Lung (tissue), 11 donors: ENCODE measurements at regions not wholly inside any gene's neighbourhood (a gene's known extent, or its start where the extent isn't known, plus 50 kb on each side); places are given as distances from the start of the nearest gene placed in this dataset.

Source experiments
- ATAC-seq: fragments of 200-7000 bp; cut with Tn5 transposase; one replicate; pipeline ENCODE4 v1.9.1; 2020; ENCODE audit warnings: moderate number of reproducible peaks; ENCODE audit not compliant: insufficient read depth, low FRiP score
- DNase-seq, 3 donors: peaks; one replicate each; pipeline ENCODE4 v3.0.0-alpha.2; 2013 to 2017
- H3K27ac ChIP-seq, 2 donors: one replicate each; pipeline ENCODE4 v1.5.1; 2013; ENCODE audit warnings: mild to moderate bottlenecking in 2 of 2, moderate library complexity in 2 of 2, control low read depth in 1 of 2, inconsistent platforms in 1 of 2, low read depth in 1 of 2, low read length in 1 of 2
- H3K27me3 ChIP-seq, 3 donors: one replicate each; pipeline ENCODE4 v1.5.1; 2013; ENCODE audit warnings: low read length in 2 of 3; ENCODE audit not compliant: control insufficient read depth in 3 of 3, insufficient read depth in 3 of 3
- H3K36me3 ChIP-seq, 4 donors: one replicate each; pipeline ENCODE4 v1.5.1; 2013; ENCODE audit warnings: low read length in 4 of 4, mild to moderate bottlenecking in 1 of 4, moderate library complexity in 1 of 4; ENCODE audit not compliant: control insufficient read depth in 4 of 4, insufficient read depth in 4 of 4
- H3K4me1 ChIP-seq, 5 donors: one replicate each; pipeline ENCODE4 v1.5.1; 2013; ENCODE audit warnings: low read length in 5 of 5, mild to moderate bottlenecking in 2 of 5, moderate library complexity in 1 of 5; ENCODE audit not compliant: control insufficient read depth in 5 of 5, insufficient read depth in 5 of 5
- H3K4me3 ChIP-seq: one replicate; pipeline ENCODE4 v1.5.1; 2013; ENCODE audit warnings: mild to moderate bottlenecking, control low read depth, moderate library complexity
- H3K9ac ChIP-seq, 2 donors: one replicate each; pipeline ENCODE4 v1.5.1; 2013; ENCODE audit warnings: low read length in 2 of 2, control low read depth in 1 of 2; ENCODE audit not compliant: insufficient read depth in 1 of 2
- H3K9me3 ChIP-seq, 4 donors: one replicate each; pipeline ENCODE4 v1.5.1; 2013; ENCODE audit warnings: low read length in 3 of 4, mild to moderate bottlenecking in 1 of 4, moderate library complexity in 1 of 4; ENCODE audit not compliant: control insufficient read depth in 4 of 4, insufficient read depth in 3 of 4
- WGBS, 2 donors: extraction: QIAGEN DNeasy Blood & Tissue Kit; methylation state at CpG; one replicate each; pipeline ENCODE4 v1.1.7; 2013; 5-methylcytosine and 5-hydroxymethylcytosine counted together
- TF ChIP-seq, protein P1 (sequence below): IDR thresholded peaks from 2 replicates; pipeline ENCODE4 v1.5.1; 2012; ENCODE audit warnings: mild to moderate bottlenecking; ENCODE audit errors: control extremely low read depth, extremely low read depth
- donor health status: control.
- donor health status: control.
- donor health status: Bipolar disorder and iron deficiency.
- donor health status: healthy.
- donor health status: DM: yes; HTN: yes; CAD: no.

DNA sequence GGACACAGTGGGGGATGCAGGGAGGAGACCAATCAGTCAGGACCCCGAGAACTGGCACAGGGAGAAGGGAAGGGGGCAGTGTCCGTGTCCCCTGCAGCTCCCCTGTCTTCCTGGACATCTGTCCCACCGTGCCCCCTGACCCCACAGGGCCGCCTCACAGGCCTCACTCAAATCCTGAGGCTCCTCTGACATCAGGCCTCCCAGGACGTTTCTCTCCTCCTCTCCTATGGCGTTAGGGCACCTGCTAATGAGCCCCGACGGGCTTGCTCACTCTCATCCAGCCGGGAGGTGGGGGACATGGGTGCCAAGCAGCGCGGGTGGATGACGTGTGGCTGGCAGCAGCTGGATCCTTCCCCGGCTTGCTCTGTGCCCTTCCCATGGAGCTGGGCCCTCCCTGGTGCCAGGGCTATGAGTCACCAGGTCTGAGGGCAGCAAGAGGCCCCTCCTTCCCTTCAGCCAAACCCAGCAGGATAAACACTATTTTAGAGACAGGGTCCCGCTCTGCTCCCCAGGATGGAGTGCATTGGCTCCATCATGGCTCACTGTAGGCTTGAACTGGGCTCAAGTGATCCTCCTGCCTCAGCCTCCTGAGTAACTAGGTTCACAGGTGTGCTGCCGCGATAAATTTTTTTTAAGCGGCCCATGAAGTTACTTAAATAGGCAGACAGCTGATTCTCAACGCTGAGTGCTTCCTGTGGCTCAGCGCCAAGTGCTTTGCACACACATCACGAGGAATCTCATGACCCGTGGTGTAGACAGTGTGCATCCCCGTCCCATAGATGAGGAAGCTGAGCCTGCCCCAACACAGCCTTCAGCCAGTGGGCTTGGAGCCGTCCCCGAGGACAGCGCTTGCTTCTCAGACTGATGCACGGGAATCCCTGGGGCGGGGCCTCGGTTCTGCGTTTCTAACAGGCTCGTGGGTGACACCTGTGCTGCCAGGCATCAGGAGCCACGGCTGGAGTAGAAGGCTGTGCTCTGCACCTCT lies 64.5 kb upstream of the HDAC4 start:
- peaks cover 0 to 2% (median 0%) of the 10 kb centered on the region in 4 donors for H3K9me3 ChIP-seq
- ATAC-seq: peak; percentile 77
- H3K36me3 ChIP-seq: no peaks in the 10 kb centered on the region
- H3K4me1 ChIP-seq: peaks cover 0 to 7% (median 0%) of the 10 kb centered on the region in 5 donors
- H3K9ac ChIP-seq: no peak overlapping the region
- TF ChIP-seq, protein P1, sequence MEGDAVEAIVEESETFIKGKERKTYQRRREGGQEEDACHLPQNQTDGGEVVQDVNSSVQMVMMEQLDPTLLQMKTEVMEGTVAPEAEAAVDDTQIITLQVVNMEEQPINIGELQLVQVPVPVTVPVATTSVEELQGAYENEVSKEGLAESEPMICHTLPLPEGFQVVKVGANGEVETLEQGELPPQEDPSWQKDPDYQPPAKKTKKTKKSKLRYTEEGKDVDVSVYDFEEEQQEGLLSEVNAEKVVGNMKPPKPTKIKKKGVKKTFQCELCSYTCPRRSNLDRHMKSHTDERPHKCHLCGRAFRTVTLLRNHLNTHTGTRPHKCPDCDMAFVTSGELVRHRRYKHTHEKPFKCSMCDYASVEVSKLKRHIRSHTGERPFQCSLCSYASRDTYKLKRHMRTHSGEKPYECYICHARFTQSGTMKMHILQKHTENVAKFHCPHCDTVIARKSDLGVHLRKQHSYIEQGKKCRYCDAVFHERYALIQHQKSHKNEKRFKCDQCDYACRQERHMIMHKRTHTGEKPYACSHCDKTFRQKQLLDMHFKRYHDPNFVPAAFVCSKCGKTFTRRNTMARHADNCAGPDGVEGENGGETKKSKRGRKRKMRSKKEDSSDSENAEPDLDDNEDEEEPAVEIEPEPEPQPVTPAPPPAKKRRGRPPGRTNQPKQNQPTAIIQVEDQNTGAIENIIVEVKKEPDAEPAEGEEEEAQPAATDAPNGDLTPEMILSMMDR: no peak
- DNase-seq: peak in 2 of 3 donors; percentile 15 to 41
- no peak overlapping the region for H3K4me3 ChIP-seq
- H3K27me3 ChIP-seq: no peaks in the 10 kb centered on the region
- WGBS, 2 donors: 56 to 66% methylated on average over 30 to 31 of the region's 31 CpGs
- peak overlapping the region in 1 of 2 donors; percentile 63 for H3K27ac ChIP-seq

DNA sequence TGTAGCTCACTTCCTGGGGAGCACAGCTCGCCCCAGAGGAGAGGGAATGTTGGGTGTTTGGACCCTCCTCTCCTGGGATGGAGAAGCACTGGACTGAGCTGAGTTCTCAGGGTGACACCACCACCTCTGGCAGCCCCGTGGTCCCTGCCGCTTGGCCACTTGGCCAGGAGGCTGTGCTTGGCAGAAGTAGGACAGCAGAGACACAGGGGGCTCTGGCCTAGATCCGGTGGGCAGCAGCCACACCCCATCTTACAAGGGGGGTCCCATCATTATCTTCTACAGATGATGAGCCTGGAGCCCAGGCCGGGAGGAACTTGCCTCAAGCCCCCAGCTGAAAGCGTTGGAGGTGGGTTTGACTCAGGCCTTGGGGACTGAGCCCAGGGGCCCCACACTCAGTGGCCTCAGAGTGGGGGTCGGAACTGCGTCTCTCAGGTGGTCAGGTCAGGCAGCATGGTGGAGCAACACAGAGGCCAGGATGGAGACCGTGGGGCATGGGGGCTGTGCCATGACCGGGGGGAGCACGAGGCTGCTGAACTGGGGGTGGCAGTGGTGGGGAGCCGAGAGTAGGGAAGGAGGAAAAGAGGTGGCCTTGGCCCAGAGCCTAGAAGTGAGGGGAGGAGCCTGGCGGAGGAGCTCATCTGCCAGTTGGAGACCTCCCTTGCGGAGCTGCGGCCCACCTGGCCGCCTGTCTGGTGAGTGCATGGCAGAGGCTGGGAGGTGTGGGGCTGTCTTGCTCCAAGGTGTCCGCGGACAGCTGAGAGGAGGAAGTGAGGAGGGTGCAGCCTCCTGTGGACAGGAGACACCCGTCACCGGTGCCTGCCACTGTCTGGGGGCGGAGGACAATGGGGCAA lies 63.6 kb upstream of the HDAC4 start:
- ATAC-seq: no peak
- peaks cover 0 to 2% (median 0%) of the 10 kb centered on the region in 4 donors for H3K9me3 ChIP-seq
- peaks cover 0 to 7% (median 0%) of the 10 kb centered on the region in 5 donors for H3K4me1 ChIP-seq
- no peak overlapping the region for H3K27ac ChIP-seq
- 90 to 92% methylated on average over 21 of the region's 21 CpGs for WGBS, 2 donors
- no peaks in the 10 kb centered on the region for H3K27me3 ChIP-seq
- H3K4me3 ChIP-seq: no peak overlapping the region
- no peaks in the 10 kb centered on the region for H3K36me3 ChIP-seq
- no peak for DNase-seq
- TF ChIP-seq, protein P1: no peak
- H3K9ac ChIP-seq: no peak overlapping the region

DNA sequence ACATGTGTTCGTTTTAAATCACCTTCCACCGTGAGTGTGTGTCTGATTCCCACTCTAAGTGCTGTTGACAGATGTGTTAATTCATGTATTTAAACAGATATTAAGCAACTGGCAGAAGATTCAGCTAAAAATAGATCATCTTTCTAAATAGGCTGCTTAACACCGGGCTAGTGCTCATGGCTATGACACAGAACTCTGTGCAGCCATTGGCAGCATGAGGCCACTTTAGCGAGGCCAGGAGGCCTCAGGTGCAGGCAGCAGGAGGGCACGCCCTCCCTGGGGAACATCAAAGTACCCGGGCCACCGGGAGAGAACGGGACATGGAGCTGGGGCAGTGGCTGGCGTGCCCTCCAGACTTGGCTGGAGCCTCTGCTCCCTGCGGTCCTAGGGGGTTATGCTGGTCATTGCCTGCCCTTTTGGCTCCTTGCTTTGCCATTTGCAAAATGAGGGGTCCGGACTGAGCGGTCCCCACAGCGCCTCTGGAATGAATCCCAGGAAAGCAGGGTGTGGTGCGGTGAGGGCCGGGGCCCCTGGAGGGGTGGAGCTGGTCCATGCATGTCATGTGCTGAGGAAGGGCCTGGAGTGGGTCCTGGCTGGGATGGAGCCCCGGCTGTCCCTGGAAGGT lies 62.8 kb upstream of the HDAC4 start:
- Histone ChIP-seq H3K27me3 (no peaks in the 10 kb centered on the region), H3K9ac (no peak overlapping the region), H3K4me1 (peaks cover 0 to 7% (median 0%) of the 10 kb centered on the region in 5 donors), H3K4me3 (no peak overlapping the region), H3K9me3 (peaks cover 0 to 2% (median 0%) of the 10 kb centered on the region in 4 donors), H3K36me3 (no peaks in the 10 kb centered on the region), H3K27ac (no peak overlapping the region)
- DNase-seq (no peak), ATAC-seq (no peak)
- TF ChIP-seq, protein P1: no peak
- 65 to 77% methylated on average over 16 of the region's 16 CpGs for WGBS, 2 donors
